ENCODE measurements at regions not wholly inside any gene's neighbourhood (a gene's known extent, or its start where the extent isn't known, plus 50 kb on each side); places are given as distances from the start of the nearest gene placed in this dataset.

DNA sequence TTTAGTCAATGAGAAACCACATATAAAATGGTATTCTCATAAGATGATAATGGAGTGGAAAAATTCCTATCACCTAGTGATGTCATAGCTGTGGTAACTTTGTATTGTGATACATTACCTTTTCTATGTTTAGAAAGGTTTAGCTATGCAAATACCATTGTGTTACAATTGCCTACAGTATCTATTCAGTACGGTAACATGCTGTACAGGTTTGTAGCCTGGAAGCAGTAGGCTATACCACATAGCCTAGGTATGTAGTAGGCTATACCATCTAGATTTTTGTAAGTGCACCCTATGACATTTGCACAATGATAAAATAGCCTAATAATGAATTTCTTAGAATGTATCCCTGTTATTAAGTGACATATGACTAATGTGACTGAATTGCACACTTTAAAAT is 50.5 kb upstream of the CCDC196 start:
- intact Hi-C loops (cut with DNase I), result no loop called here
- Histone ChIP-seq H3K36me3 (no peaks in the 10 kb centered on the region), H3K9me3 (peaks cover 0 to 50% (median 21%) of the 10 kb centered on the region in 12 donors), H3K27me3 (no peaks in the 10 kb centered on the region), H3K4me3 (no peak overlapping the region), H3K27ac (no peak overlapping the region), H3K4me1 (peaks cover 0 to 6% (median 0%) of the 10 kb centered on the region in 12 donors)
- WGBS, 4 donors, result 67 to 88% (median 84%) methylated on average over 1 of the region's 1 CpG
- TF ChIP-seq, protein P1, sequence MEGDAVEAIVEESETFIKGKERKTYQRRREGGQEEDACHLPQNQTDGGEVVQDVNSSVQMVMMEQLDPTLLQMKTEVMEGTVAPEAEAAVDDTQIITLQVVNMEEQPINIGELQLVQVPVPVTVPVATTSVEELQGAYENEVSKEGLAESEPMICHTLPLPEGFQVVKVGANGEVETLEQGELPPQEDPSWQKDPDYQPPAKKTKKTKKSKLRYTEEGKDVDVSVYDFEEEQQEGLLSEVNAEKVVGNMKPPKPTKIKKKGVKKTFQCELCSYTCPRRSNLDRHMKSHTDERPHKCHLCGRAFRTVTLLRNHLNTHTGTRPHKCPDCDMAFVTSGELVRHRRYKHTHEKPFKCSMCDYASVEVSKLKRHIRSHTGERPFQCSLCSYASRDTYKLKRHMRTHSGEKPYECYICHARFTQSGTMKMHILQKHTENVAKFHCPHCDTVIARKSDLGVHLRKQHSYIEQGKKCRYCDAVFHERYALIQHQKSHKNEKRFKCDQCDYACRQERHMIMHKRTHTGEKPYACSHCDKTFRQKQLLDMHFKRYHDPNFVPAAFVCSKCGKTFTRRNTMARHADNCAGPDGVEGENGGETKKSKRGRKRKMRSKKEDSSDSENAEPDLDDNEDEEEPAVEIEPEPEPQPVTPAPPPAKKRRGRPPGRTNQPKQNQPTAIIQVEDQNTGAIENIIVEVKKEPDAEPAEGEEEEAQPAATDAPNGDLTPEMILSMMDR (IDR thresholded peaks at IDR 0.05), result no peak
- no peak for TF ChIP-seq POLR2A (IDR thresholded peaks at IDR 0.05)
- ATAC-seq (no peak), DNase-seq (no peak)
